ENCODE measurements at regions not wholly inside any gene's neighbourhood (a gene's known extent, or its start where the extent isn't known, plus 50 kb on each side); places are given as distances from the start of the nearest gene placed in this dataset.

GRCh38 chr4:54566608-54567007, 91.1 kb upstream of the KIT start:
- TF ChIP-seq OSR1 (CRISPR knock-in tag; IDR thresholded peaks at IDR 0.05) (no peak), RARB (CRISPR knock-in tag; IDR thresholded peaks at IDR 0.05) (no peak), POU6F1 (CRISPR knock-in tag; IDR thresholded peaks at IDR 0.05; ENCODE audit: borderline replicate concordance, low read depth) (no peak), ISL1 (CRISPR knock-in tag; IDR thresholded peaks at IDR 0.05) (no peak), PATZ1 (CRISPR knock-in tag; IDR thresholded peaks at IDR 0.05; ENCODE audit: borderline replicate concordance) (no peak), SNAI2 (CRISPR knock-in tag; IDR thresholded peaks at IDR 0.05) (no peak)

Measured in SK-N-SH treated with all-trans-retinoic acid at 6 μM for 48 hours (cell line).